ENCODE measurements at regions not wholly inside any gene's neighbourhood (a gene's known extent, or its start where the extent isn't known, plus 50 kb on each side); places are given as distances from the start of the nearest gene placed in this dataset.

DNA sequence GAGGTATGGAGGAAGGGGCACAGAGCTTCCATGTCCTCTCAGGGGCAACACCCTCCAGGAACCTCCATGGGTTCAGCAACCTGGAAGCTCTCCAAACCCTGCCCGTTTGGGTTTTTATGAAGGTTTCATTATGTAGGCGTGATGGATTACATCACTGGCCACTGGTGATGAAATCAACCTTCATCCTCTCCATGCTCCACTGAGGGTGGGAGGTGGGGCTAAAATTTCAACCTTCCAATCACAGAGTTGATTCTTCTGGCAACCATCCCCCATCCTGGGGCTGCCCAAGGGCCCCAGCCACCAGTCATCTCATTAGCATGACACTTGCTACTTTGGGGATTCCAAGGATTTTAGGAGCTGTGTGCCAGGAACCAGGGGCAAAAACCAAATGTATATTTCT is 90.1 kb downstream of the TEX36 start:
- TF ChIP-seq CTCF (conservative IDR thresholded peaks at IDR 0.05) (no peak), ZFX (IDR thresholded peaks at IDR 0.05) (no peak)
